HL-60/S4 (cell line): ENCODE measurements at regions not wholly inside any gene's neighbourhood (a gene's known extent, or its start where the extent isn't known, plus 50 kb on each side); places are given as distances from the start of the nearest gene placed in this dataset.

Experiments
- in situ Hi-C: fragments of 300-500 bp; cut with MboI; formaldehyde crosslinking; loops from 2 replicates; pipeline ENCODE4 v1.14.3; 2022; ENCODE audit warnings: low sequenced_read_pairs

DNA sequence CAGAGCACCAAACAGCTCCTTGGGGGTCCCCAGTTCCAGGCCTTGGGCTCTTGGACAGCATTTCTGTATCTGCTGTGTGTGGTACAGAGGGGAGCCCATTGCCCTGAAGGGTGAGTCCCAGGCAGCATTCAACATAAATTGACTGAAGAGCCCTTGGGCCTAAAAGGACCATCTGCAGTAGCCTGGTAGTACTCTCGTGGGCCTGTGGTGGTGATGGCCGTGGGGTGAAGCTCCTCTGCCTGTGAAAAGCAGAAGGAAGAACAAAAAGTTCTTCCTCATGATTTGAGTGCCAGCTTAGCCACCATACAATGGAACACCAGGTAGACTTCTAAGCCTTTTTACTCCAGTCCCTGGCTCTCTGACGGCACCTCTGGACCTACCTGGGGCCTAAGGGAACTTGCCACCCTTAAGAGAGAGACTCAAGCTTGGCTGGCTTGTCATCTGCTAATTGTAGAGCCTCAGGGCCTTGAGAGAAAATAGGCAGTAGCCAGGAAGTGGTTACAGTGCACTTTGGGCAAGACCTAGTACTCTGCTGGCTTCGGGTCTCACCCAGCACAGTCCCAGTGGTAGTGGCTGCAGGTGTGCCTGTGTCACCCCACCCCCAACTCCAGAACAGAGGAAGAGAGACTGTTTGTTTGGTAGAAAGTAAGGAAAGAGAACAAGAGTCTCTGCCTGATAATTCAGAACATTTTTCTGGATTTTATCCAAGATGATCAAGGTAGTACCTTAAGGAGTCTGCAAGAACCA, 84.6 kb upstream of the CERS6 start:
- in situ Hi-C loops, result no loop called here

GRCh38 chr2:168373468-168373867, 82.6 kb upstream of the CERS6 start:
- in situ Hi-C loops, result no loop called here

DNA sequence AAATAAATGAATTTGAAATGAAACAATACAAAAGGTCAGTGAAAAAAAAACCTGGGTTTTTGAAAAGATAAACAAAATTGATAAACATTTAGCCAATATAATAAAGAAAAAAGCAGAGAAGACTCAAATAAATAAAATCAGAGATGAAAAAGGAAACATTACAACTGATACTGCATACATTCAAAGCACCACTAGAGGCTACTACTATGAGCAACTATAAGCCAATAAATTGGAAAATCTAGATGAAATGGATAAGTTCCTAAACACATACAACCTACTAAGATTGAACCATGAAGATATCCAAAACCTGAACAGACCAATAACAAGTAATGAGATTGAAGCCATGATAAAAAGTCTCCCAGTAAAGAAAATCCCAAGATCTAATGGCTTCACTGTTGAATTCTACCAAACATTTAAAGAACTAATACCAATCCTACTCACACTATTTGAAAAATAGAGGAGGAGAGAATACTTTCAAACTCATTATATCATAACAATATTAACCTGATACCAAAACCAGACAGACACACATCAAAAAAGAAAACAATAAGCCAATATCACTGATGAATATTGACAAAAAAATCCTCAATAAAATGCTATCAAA, 80.8 kb upstream of the CERS6 start:
- in situ Hi-C loops, result no loop called here

DNA sequence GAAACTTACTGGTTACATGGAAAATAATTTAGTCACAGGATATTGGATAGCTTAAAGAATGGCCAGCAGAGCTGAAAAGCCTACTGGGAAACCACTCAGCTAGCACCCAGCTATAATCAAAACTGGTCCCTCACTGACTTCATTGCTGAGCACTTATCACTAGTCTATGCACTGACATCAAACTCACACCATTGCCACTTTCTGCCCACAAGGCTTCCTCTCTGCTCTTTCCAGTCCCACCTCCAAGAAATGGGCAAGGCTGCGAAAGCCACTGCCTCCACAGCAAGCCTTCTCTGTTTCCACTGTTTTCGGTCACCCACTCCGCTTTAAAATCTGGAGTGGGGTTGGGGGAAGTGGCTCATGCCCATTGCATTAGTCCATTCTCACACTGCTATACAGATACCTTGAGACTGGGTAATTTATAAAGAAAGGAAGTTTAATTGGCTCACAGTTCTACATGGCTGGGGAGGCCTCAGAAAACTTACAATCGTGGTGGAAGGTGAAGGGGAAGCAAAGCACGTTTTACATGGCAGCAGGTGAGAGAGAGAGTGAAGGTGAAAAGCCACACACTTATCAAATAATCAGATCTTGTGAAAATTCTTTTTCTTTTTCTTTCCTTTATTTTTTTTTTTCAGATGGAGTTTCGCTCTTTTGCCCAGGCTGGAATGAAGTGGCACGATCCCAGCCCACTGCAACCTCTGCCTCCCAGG, 77.0 kb upstream of the CERS6 start:
- in situ Hi-C loops, result no loop called here

DNA sequence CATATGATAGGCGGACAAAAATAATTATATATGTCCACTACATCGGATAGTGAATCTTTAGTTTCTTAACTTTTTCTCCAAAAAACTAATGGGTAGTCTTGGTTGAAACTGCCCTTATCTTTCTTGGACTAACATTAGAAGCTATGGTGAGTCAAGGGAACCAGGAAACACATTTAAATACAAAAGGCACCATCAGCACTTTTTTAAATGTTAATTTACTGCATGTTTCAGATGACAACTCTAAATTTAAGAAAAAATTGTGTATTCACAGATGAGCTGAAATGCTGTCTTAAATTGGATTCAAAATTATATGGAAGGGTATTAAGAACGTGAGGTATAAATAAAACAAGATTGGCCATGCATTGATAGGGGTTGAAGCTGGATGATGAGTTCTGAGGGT, 75.6 kb upstream of the CERS6 start:
- in situ Hi-C loops, result no loop called here

DNA sequence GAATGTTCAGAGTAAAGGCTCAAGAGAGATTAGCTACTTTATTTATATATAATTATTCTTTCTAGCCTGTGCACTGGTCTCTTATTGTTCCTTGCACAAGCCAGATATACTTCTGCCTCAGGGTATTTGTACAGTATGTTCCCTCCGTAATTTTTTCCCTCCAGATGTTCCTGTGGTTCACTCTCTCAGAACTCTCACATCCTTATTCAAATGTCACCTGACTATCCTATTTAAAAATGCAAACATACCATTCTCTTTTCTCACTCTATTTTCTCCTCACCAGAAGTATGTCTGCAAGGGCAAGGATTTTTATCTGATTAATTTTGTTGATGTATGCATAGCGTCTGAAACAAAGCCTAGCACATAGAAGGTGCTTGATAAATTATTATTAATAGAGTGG, 64.0 kb upstream of the CERS6 start:
- in situ Hi-C loops, result no loop called here

DNA sequence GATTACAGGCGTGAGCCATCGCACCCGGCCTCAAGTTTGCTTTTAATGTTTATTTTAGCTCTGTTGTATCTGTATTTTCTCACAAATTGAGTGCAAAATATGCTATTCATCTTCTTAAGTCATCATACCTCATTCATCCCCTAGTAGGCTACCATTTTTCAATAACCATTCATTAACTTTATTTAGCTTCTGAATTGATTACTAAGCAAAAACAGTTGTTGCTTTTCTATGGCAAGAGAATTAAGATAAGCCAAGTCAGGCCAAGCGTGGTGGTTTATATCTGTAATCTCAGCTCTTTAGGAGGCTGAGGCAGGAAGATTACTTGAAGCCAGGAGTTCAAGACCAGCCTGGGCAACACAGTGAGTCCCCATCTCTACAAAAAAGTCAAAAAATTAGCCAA, 63.3 kb upstream of the CERS6 start:
- in situ Hi-C loops, result no loop called here

- in situ Hi-C loops, result no loop called here
These were observed 61.8 kb upstream of the CERS6 start for GRCh38 chr2:168394262-168394661.

GRCh38 chr2:168396131-168396530, 59.9 kb upstream of the CERS6 start:
- in situ Hi-C loops, result no loop called here

DNA sequence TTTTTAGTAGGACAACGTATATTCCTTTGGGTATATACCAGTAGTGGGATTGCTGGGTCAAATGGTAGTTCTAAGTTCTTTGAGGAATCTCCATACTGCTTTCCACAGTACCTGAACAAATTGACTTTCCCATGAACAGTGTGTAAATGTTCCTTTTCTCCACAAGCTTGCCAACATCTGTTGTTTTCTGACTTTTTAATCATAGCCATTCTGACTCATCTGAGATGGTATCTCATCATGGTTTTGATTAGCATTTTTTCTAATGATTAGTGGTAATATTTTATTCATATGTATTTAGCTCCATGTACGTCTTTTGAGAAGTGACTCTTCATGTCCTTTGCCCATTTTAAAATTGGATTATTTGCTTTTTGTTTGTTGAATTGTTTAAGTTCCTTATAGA, 58.4 kb upstream of the CERS6 start:
- in situ Hi-C loops, result no loop called here

- in situ Hi-C loops, result no loop called here
These were observed 55.0 kb upstream of the CERS6 start for GRCh38 chr2:168401048-168401556.

- in situ Hi-C loops, result no loop called here
These were observed 54.3 kb upstream of the CERS6 start for GRCh38 chr2:168401771-168402170.

DNA sequence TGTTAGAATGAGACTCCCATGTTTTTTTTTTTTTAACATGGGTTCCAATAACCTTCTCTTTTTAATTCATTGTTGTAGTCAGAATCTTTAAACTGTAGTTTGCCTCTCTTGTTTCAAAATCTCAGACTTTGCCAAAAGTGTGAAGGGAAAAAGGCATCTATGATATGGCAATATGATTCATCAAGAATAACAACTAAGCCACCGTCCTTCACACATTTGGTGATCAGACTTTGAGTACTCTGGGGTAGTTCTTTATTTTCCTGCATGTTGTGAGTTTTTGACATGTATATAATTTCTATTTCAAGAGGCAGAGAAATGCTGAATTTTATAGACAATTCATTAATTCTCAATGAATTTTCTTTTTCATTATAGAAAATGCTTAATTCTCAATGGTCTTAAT, 53.5 kb upstream of the CERS6 start:
- in situ Hi-C loops, result no loop called here

- in situ Hi-C loops, result no loop called here
These were observed 52.3 kb upstream of the CERS6 start for GRCh38 chr2:168403736-168404135.

DNA sequence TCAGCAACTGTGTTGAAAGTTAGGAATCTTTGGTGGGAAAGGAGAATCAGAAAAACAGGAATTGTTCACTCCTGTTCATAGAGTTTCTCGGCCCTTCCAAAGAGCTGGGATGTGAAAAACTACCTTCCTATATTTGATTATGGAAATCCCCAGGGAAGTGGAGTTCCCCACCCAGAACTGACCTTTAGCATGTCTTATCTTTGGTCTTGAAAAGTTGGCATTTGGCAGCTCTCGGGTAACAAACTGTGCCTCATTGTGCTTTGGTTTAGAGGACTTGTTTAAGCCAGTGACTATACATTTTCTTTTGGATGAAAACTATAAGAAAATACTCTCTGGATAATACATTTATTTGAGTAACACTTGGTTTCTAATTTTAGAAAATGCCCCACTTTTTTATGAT, 51.3 kb upstream of the CERS6 start:
- in situ Hi-C loops, result no loop called here
